Caco-2 (cell line): ENCODE measurements at regions not wholly inside any gene's neighbourhood (a gene's known extent, or its start where the extent isn't known, plus 50 kb on each side); places are given as distances from the start of the nearest gene placed in this dataset.

ENCODE experiments used
- BruUV-seq: library from RNA; stranded (reverse); fragments of 400-500 nt; replicated peaks from 2 replicates; lab custom pipeline; 2021; lab: Mats Ljungman, UMichigan
- CTCF ChIA-PET: fragments of 300-600 bp; sonication (Branson Sonifier 250); formaldehyde crosslinking; loops from one replicate; lab custom pipeline; 2022; ENCODE audit warnings: antibody characterized with exemption; lab: Charles Lee
- POLR2A ChIA-PET: fragments of 300-600 bp; sonication (Branson Sonifier 250); formaldehyde crosslinking; loops from one replicate; lab custom pipeline; 2022; ENCODE audit warnings: antibody characterized with exemption; lab: Charles Lee
- DNase-seq, 2 experiments: peaks; one replicate each; pipeline versions ENCODE4 v3.0.0 to v3.0.0-alpha.2; 2020 to 2022
- H3K27me3 ChIP-seq: replicated peaks from 2 replicates; pipeline ENCODE4 v1.6.0; 2011; ENCODE audit warnings: low read length; ENCODE audit not compliant: control insufficient read depth, insufficient read depth
- H3K36me3 ChIP-seq: 2 replicates; pipeline ENCODE4 v1.5.1; 2011; ENCODE audit warnings: low read length; ENCODE audit not compliant: control insufficient read depth, insufficient read depth
- H3K4me1 ChIP-seq: fragments of 250-450 bp; sonication (Bioruptor Pico); 2 replicates; pipeline ENCODE4 v1.5.1; 2020; ENCODE audit warnings: mild to moderate bottlenecking
- H3K4me3 ChIP-seq: 2 replicates; pipeline ENCODE4 v1.5.1; 2011; ENCODE audit warnings: low read depth, mild to moderate bottlenecking, control low read depth, low read length
- H3K9me3 ChIP-seq: fragments of 250-450 bp; sonication (Bioruptor Pico); 2 replicates; pipeline ENCODE4 v1.5.1; 2020; ENCODE audit warnings: mild to moderate bottlenecking, moderate library complexity
- H3K27ac Mint-ChIP-seq: one replicate; pipeline ENCODE4 v1.8.0; 2022; ENCODE audit warnings: mixed read lengths; ENCODE audit not compliant: unreplicated experiment
- H3K27me3 Mint-ChIP-seq: one replicate; pipeline ENCODE4 v1.8.0; 2022; ENCODE audit warnings: mixed read lengths; ENCODE audit not compliant: insufficient read depth, unreplicated experiment
- H3K36me3 Mint-ChIP-seq: one replicate; pipeline ENCODE4 v1.8.0; 2022; ENCODE audit warnings: mild to moderate bottlenecking, mixed read lengths; ENCODE audit not compliant: insufficient read depth, unreplicated experiment
- H3K4me1 Mint-ChIP-seq: one replicate; pipeline ENCODE4 v1.8.0; 2022; ENCODE audit warnings: low read depth, mixed read lengths; ENCODE audit not compliant: unreplicated experiment
- H3K4me3 Mint-ChIP-seq: one replicate; pipeline ENCODE4 v1.8.0; 2022; ENCODE audit warnings: mild to moderate bottlenecking, moderate library complexity, mixed read lengths; ENCODE audit not compliant: unreplicated experiment
- H3K9me3 Mint-ChIP-seq: one replicate; pipeline ENCODE4 v1.8.0; 2022; ENCODE audit warnings: mixed read lengths; ENCODE audit not compliant: unreplicated experiment
- intact Hi-C: fragments of 100-400 bp; cut with micrococcal nuclease; formaldehyde crosslinking; loops from one replicate; pipeline ENCODE4 v1.10.0; 2022; ENCODE audit not compliant: unreplicated experiment
- TF ChIP-seq, protein P1 (sequence below), 2 experiments: fragments of 200-600 bp in 1 of 2; IDR thresholded peaks; 1 replicate in 1 of 2; 2 replicates in 1 of 2; pipeline versions ENCODE4 v1.5.1 to v1.8.0; 2011 to 2022; ENCODE audit warnings: antibody characterized with exemption in 1 of 2, control low read depth in 1 of 2, inconsistent platforms in 1 of 2, low read depth in 1 of 2, low read length in 1 of 2, mild to moderate bottlenecking in 1 of 2, moderate library complexity in 1 of 2; ENCODE audit not compliant: insufficient read depth in 1 of 2, severe bottlenecking in 1 of 2, unreplicated experiment in 1 of 2

DNA sequence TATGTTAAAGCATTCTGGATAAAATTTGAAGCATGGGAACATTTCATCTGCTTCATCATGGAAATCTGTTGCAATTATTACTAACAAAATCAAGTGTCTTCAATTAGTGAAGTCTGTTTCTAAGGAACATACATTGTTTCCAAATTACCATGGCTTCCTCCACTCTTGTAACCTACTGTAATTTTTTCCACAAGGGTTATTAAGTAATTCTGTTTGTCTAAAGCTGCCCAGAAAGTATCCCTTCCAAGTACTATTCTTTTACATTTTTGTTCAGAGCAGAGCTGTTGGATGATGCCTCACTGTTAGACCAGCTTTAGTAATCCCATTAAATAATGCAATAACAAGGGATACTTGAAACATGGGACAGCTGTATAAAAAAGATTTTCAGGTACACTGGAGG lies 483.5 kb upstream of the CD180 start:
- Histone ChIP-seq H3K27me3 (no peaks in the 10 kb centered on the region), H3K4me1 (no peaks in the 10 kb centered on the region), H3K4me3 (no peak overlapping the region), H3K36me3 (no peaks in the 10 kb centered on the region), H3K9me3 (no peaks in the 10 kb centered on the region)
- Mint-ChIP-seq H3K4me1 (no peaks in the 10 kb centered on the region), H3K4me3 (no peak overlapping the region), H3K9me3 (no peaks in the 10 kb centered on the region), H3K36me3 (peaks cover 6% of the 10 kb centered on the region), H3K27ac (no peak overlapping the region), H3K27me3 (no peaks in the 10 kb centered on the region)
- intact Hi-C loops = no loop called here
- no peak for DNase-seq
- TF ChIP-seq, protein P1, sequence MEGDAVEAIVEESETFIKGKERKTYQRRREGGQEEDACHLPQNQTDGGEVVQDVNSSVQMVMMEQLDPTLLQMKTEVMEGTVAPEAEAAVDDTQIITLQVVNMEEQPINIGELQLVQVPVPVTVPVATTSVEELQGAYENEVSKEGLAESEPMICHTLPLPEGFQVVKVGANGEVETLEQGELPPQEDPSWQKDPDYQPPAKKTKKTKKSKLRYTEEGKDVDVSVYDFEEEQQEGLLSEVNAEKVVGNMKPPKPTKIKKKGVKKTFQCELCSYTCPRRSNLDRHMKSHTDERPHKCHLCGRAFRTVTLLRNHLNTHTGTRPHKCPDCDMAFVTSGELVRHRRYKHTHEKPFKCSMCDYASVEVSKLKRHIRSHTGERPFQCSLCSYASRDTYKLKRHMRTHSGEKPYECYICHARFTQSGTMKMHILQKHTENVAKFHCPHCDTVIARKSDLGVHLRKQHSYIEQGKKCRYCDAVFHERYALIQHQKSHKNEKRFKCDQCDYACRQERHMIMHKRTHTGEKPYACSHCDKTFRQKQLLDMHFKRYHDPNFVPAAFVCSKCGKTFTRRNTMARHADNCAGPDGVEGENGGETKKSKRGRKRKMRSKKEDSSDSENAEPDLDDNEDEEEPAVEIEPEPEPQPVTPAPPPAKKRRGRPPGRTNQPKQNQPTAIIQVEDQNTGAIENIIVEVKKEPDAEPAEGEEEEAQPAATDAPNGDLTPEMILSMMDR (IDR thresholded peaks at IDR 0.05; ENCODE audit: insufficient read depth in 1 of 2, low read depth in 1 of 2, low read length in 1 of 2, severe bottlenecking in 1 of 2, unreplicated experiment in 1 of 2) = no peak
- CTCF ChIA-PET = no interaction called here
- POLR2A ChIA-PET = no interaction called here
- BruUV-seq = no TSS peak

DNA sequence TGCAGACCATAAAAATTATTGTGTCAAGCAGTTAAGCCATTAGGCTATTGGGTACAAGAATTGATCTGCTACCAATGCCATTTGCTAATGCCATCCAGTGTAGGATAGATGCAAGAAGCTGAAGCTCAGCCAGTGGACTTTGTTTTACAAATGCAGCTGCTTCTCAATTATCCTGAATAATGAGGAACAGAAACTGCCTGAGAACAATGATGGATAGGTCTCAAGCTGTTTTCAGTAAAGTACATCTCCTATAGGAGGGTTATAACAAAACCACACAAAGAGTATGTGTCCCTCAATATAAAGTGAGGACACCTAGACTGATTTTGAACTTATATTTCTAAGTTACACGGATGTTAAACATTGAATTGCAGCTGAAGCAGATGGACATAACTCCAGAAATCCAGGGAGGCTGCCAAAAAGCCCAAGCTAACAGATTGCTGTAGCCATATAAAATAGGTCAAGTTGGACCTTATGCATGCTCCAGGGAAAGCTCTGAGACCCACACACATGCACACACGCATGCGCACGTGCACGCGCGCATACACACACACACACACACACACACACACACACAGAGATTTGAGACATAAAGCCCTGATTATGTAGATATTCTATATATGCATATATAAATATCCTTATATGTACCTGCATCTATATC lies 482.7 kb upstream of the CD180 start:
- H3K36me3 Mint-ChIP-seq = peaks cover 6% of the 10 kb centered on the region
- ChIA-PET POLR2A (no interaction called here), CTCF (no interaction called here)
- no peaks in the 10 kb centered on the region for H3K4me1 Mint-ChIP-seq
- H3K4me1 ChIP-seq = no peaks in the 10 kb centered on the region
- no peak overlapping the region for H3K27ac Mint-ChIP-seq
- no peak for DNase-seq
- TF ChIP-seq, protein P1 (IDR thresholded peaks at IDR 0.05; ENCODE audit: insufficient read depth in 1 of 2, low read depth in 1 of 2, low read length in 1 of 2, severe bottlenecking in 1 of 2, unreplicated experiment in 1 of 2) = no peak
- H3K36me3 ChIP-seq = no peaks in the 10 kb centered on the region
- H3K4me3 ChIP-seq = no peak overlapping the region
- BruUV-seq = no TSS peak
- no peaks in the 10 kb centered on the region for H3K27me3 Mint-ChIP-seq
- no peaks in the 10 kb centered on the region for H3K9me3 ChIP-seq
- no peaks in the 10 kb centered on the region for H3K27me3 ChIP-seq
- no peak overlapping the region for H3K4me3 Mint-ChIP-seq
- no peaks in the 10 kb centered on the region for H3K9me3 Mint-ChIP-seq
- intact Hi-C loops = no loop called here

DNA sequence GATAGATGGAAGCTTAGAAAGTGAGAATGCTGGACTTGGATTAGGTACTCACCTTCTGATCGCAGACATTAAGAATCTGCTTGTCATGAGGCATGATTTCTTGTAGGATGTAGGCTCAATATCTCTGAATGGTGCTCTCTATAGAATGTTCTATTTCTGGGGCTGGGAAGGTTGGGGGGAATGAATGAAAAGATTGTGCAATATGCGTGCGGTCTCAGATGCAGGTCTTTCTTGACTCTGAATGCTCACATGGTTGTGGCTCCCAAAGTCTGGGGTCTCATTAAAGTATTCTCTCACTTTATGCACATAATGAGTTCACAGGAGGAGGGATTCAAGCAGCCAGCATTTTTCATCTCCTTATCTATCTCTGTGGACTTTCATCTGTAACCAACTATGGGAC lies 482.0 kb upstream of the CD180 start:
- Histone ChIP-seq H3K4me3 (no peak overlapping the region), H3K9me3 (no peaks in the 10 kb centered on the region), H3K4me1 (no peaks in the 10 kb centered on the region), H3K36me3 (no peaks in the 10 kb centered on the region), H3K27me3 (no peaks in the 10 kb centered on the region)
- intact Hi-C loops = no loop called here
- ChIA-PET CTCF (no interaction called here), POLR2A (no interaction called here)
- Mint-ChIP-seq H3K9me3 (no peaks in the 10 kb centered on the region), H3K27me3 (no peaks in the 10 kb centered on the region), H3K27ac (no peak overlapping the region), H3K4me1 (no peaks in the 10 kb centered on the region), H3K4me3 (no peak overlapping the region), H3K36me3 (peaks cover 6% of the 10 kb centered on the region)
- TF ChIP-seq, protein P1 (IDR thresholded peaks at IDR 0.05; ENCODE audit: insufficient read depth in 1 of 2, low read depth in 1 of 2, low read length in 1 of 2, severe bottlenecking in 1 of 2, unreplicated experiment in 1 of 2) = no peak
- DNase-seq = no peak
- no TSS peak for BruUV-seq
